WTC11 (cell line): ENCODE measurements at regions not wholly inside any gene's neighbourhood (a gene's known extent, or its start where the extent isn't known, plus 50 kb on each side); places are given as distances from the start of the nearest gene placed in this dataset.

Experiments
- CREB1 ChIP-seq: sonication (generic); formaldehyde crosslinking; IDR thresholded peaks from 2 replicates; pipeline ENCODE4 v1.8.0; 2023; ENCODE audit warnings: mild to moderate bottlenecking, missing genetic modification reagents
- CREM ChIP-seq: sonication (generic); formaldehyde crosslinking; IDR thresholded peaks from 2 replicates; pipeline ENCODE4 v1.8.1; 2022; ENCODE audit warnings: mild to moderate bottlenecking, missing genetic modification reagents, moderate library complexity
- ESRRA ChIP-seq: sonication (generic); formaldehyde crosslinking; IDR thresholded peaks from 2 replicates; pipeline ENCODE4 v1.8.1; 2022; ENCODE audit warnings: mild to moderate bottlenecking, missing genetic modification reagents, borderline replicate concordance
- NR1H2 ChIP-seq: sonication (generic); formaldehyde crosslinking; IDR thresholded peaks from 2 replicates; pipeline ENCODE4 v1.9.0; 2021; ENCODE audit warnings: mild to moderate bottlenecking, moderate library complexity, missing genetic modification reagents
- TP53 ChIP-seq: sonication (generic); formaldehyde crosslinking; IDR thresholded peaks from 2 replicates; pipeline ENCODE4 v1.8.1; 2023; ENCODE audit warnings: mild to moderate bottlenecking, missing genetic modification reagents
- ZNF396 ChIP-seq: fragments of 250-450 bp; sonication (Bioruptor Pico); IDR thresholded peaks from 2 replicates; pipeline ENCODE4 v1.8.0; 2021; ENCODE audit warnings: mild to moderate bottlenecking, moderate library complexity, borderline replicate concordance
- TF ChIP-seq, protein P1 (sequence below): fragments of 200-600 bp; IDR thresholded peaks from 2 replicates; pipeline ENCODE4 v1.8.0; 2022; ENCODE audit warnings: antibody characterized with exemption
- TF ChIP-seq, protein P2 (sequence below): sonication (generic); formaldehyde crosslinking; IDR thresholded peaks from 2 replicates; pipeline ENCODE4 v1.8.1; 2023; ENCODE audit warnings: mild to moderate bottlenecking, missing genetic modification reagents, moderate library complexity
- TF ChIP-seq, protein P3 (sequence below): sonication (generic); formaldehyde crosslinking; IDR thresholded peaks from 2 replicates; pipeline ENCODE4 v1.8.0; 2022; ENCODE audit warnings: missing genetic modification reagents
- TF ChIP-seq, protein P4 (sequence below): sonication (generic); formaldehyde crosslinking; IDR thresholded peaks from 2 replicates; pipeline ENCODE4 v1.8.1; 2022; ENCODE audit warnings: low read depth, mild to moderate bottlenecking, moderate library complexity, missing genetic modification reagents, borderline replicate concordance
- TF ChIP-seq, protein P5 (sequence below): sonication (generic); formaldehyde crosslinking; IDR thresholded peaks from 2 replicates; pipeline ENCODE4 v1.8.0; 2022; ENCODE audit warnings: mild to moderate bottlenecking, missing genetic modification reagents
- TF ChIP-seq, protein P6 (sequence below): sonication (generic); formaldehyde crosslinking; conservative IDR thresholded peaks from 2 replicates; pipeline ENCODE4 v1.8.1; 2022; ENCODE audit warnings: mild to moderate bottlenecking, missing genetic modification reagents
- TF ChIP-seq, protein P7 (sequence below): fragments of 250-450 bp; sonication (Bioruptor Pico); IDR thresholded peaks from 2 replicates; pipeline ENCODE4 v2.1.2; 2022; ENCODE audit warnings: mild to moderate bottlenecking, moderate library complexity

DNA sequence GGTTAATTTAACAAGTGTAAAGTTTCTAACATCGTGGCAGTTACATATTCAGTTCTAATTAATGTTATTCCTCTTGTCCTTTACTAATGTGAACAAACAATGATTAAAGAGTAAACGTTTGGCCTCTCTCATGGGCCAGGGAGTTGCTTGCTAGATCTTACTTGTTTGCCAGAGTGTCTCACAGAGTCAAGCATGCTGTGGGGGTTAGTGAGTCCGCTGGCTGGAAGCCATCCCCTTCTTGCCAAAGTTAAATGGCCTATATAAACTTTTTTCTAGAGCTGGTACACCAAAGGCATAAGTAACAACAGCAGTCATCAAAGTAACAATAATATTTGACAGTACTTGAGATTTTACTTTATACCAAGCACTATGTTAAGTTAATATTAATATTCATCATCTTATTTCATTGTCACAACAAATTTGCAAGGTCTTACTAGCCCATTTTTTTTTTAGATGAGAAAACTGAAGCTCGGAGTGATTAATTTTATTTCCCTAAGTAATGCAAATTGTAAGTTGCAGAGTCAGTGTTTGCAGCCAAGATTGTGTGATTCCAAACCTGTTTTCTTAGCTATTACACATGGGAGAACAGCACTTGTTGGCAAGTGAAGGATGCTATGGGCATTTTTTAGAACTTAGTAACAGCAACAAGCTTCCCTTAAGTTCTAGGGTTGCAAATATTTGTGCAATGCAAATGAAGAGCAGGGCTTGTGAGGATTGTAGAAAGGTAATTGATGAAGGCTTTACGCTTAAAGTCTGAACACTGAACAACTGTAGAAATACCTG lies 224.5 kb downstream of the RFPL4B start:
- TF ChIP-seq, protein P1, sequence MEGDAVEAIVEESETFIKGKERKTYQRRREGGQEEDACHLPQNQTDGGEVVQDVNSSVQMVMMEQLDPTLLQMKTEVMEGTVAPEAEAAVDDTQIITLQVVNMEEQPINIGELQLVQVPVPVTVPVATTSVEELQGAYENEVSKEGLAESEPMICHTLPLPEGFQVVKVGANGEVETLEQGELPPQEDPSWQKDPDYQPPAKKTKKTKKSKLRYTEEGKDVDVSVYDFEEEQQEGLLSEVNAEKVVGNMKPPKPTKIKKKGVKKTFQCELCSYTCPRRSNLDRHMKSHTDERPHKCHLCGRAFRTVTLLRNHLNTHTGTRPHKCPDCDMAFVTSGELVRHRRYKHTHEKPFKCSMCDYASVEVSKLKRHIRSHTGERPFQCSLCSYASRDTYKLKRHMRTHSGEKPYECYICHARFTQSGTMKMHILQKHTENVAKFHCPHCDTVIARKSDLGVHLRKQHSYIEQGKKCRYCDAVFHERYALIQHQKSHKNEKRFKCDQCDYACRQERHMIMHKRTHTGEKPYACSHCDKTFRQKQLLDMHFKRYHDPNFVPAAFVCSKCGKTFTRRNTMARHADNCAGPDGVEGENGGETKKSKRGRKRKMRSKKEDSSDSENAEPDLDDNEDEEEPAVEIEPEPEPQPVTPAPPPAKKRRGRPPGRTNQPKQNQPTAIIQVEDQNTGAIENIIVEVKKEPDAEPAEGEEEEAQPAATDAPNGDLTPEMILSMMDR, result no peak
- TF ChIP-seq, protein P2, sequence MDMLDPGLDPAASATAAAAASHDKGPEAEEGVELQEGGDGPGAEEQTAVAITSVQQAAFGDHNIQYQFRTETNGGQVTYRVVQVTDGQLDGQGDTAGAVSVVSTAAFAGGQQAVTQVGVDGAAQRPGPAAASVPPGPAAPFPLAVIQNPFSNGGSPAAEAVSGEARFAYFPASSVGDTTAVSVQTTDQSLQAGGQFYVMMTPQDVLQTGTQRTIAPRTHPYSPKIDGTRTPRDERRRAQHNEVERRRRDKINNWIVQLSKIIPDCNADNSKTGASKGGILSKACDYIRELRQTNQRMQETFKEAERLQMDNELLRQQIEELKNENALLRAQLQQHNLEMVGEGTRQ (CRISPR knock-in tag), result no peak
- no peak for TF ChIP-seq CREM (CRISPR knock-in tag)
- no peak for TF ChIP-seq ESRRA
- TF ChIP-seq, protein P3, sequence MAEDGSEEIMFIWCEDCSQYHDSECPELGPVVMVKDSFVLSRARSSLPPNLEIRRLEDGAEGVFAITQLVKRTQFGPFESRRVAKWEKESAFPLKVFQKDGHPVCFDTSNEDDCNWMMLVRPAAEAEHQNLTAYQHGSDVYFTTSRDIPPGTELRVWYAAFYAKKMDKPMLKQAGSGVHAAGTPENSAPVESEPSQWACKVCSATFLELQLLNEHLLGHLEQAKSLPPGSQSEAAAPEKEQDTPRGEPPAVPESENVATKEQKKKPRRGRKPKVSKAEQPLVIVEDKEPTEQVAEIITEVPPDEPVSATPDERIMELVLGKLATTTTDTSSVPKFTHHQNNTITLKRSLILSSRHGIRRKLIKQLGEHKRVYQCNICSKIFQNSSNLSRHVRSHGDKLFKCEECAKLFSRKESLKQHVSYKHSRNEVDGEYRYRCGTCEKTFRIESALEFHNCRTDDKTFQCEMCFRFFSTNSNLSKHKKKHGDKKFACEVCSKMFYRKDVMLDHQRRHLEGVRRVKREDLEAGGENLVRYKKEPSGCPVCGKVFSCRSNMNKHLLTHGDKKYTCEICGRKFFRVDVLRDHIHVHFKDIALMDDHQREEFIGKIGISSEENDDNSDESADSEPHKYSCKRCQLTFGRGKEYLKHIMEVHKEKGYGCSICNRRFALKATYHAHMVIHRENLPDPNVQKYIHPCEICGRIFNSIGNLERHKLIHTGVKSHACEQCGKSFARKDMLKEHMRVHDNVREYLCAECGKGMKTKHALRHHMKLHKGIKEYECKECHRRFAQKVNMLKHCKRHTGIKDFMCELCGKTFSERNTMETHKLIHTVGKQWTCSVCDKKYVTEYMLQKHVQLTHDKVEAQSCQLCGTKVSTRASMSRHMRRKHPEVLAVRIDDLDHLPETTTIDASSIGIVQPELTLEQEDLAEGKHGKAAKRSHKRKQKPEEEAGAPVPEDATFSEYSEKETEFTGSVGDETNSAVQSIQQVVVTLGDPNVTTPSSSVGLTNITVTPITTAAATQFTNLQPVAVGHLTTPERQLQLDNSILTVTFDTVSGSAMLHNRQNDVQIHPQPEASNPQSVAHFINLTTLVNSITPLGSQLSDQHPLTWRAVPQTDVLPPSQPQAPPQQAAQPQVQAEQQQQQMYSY (CRISPR knock-in tag), result no peak
- TF ChIP-seq, protein P4, sequence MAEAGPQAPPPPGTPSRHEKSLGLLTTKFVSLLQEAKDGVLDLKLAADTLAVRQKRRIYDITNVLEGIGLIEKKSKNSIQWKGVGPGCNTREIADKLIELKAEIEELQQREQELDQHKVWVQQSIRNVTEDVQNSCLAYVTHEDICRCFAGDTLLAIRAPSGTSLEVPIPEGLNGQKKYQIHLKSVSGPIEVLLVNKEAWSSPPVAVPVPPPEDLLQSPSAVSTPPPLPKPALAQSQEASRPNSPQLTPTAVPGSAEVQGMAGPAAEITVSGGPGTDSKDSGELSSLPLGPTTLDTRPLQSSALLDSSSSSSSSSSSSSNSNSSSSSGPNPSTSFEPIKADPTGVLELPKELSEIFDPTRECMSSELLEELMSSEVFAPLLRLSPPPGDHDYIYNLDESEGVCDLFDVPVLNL, result no peak
- TF ChIP-seq TP53 (CRISPR knock-in tag), result no peak
- TF ChIP-seq NR1H2 (CRISPR knock-in tag), result no peak
- TF ChIP-seq, protein P5, sequence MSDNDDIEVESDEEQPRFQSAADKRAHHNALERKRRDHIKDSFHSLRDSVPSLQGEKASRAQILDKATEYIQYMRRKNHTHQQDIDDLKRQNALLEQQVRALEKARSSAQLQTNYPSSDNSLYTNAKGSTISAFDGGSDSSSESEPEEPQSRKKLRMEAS (CRISPR knock-in tag), result no peak
- TF ChIP-seq, protein P6, sequence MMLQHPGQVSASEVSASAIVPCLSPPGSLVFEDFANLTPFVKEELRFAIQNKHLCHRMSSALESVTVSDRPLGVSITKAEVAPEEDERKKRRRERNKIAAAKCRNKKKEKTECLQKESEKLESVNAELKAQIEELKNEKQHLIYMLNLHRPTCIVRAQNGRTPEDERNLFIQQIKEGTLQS (CRISPR knock-in tag), result no peak
- no peak for TF ChIP-seq ZNF396 (CRISPR knock-in tag)
- TF ChIP-seq CREB1 (CRISPR knock-in tag), result no peak
- TF ChIP-seq, protein P7, sequence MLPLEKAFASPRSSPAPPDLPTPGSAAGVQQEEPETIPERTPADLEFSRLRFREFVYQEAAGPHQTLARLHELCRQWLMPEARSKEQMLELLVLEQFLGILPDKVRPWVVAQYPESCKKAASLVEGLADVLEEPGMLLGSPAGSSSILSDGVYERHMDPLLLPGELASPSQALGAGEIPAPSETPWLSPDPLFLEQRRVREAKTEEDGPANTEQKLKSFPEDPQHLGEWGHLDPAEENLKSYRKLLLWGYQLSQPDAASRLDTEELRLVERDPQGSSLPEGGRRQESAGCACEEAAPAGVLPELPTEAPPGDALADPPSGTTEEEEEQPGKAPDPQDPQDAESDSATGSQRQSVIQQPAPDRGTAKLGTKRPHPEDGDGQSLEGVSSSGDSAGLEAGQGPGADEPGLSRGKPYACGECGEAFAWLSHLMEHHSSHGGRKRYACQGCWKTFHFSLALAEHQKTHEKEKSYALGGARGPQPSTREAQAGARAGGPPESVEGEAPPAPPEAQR (CRISPR knock-in tag), result no peak
